Neural crest cell (in vitro differentiated cells): ENCODE measurements at regions not wholly inside any gene's neighbourhood (a gene's known extent, or its start where the extent isn't known, plus 50 kb on each side); places are given as distances from the start of the nearest gene placed in this dataset.

ENCODE experiments used
- DNase-seq: peaks from one replicate; pipeline ENCODE4 v3.0.0; 2021; ENCODE audit warnings: low read depth, mixed read lengths, low spot score
- H3K27ac Mint-ChIP-seq: one replicate; pipeline ENCODE4 v1.8.0; 2021; ENCODE audit warnings: mild to moderate bottlenecking, mixed read lengths; ENCODE audit not compliant: unreplicated experiment
- H3K27me3 Mint-ChIP-seq: 2 replicates; pipeline ENCODE4 v1.8.0; 2021; ENCODE audit warnings: low read depth, mild to moderate bottlenecking, mixed read lengths
- H3K36me3 Mint-ChIP-seq: 2 replicates; pipeline ENCODE4 v1.8.0; 2021; ENCODE audit warnings: low read depth, mild to moderate bottlenecking, mixed read lengths
- H3K4me1 Mint-ChIP-seq: 2 replicates; pipeline ENCODE4 v1.8.0; 2021; ENCODE audit warnings: mixed read lengths
- H3K4me3 Mint-ChIP-seq: one replicate; pipeline ENCODE4 v1.8.0; 2021; ENCODE audit warnings: mild to moderate bottlenecking, mixed read lengths
- H3K9me3 Mint-ChIP-seq: 2 replicates; pipeline ENCODE4 v1.8.0; 2021; ENCODE audit warnings: mixed read lengths
- CTCF ChIP-seq: fragments of 200-600 bp; sonication (generic); conservative IDR thresholded peaks from 2 replicates; pipeline ENCODE4 v1.5.0; 2021; ENCODE audit warnings: antibody characterized with exemption, mild to moderate bottlenecking

DNA sequence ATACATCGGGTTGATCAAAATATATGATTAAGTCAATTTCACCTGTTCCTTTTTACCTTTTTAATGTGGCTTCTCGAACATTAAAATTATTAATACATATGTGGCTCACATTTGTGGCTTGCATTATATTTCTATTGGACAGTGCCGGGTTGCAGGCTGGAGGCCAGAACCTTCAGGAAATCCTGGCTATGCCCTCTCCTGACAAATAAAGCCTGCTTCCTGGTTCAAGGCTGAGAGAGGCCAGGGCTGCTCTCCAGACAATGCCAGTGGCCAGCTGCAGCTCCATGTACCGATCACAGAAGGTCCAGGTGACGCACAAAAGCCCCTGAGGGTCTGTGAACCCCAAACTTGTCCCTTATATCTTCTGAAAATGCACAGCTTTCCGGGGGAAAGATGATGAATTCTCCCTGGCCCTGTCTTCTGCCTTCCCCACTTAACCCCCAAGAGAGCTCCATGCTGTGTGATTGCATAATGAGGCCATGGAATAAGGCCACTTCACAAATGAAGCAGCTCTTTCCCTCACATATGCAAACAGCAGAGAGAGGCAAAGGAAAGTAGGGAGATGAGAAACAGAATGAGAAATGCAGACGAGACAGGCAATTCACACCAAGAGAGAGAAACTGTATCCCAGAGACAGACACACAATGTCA lies 241.2 kb downstream of the BCOR start:
- Mint-ChIP-seq H3K9me3 (no peaks in the 10 kb centered on the region), H3K4me1 (peaks cover 47% of the 10 kb centered on the region), H3K27ac (no peak overlapping the region), H3K36me3 (no peaks in the 10 kb centered on the region), H3K4me3 (no peak overlapping the region), H3K27me3 (no peaks in the 10 kb centered on the region)
- TF ChIP-seq CTCF, result no peak
- no peak for DNase-seq

- no peak for DNase-seq
- Mint-ChIP-seq H3K4me1 (peaks cover 38% of the 10 kb centered on the region), H3K36me3 (no peaks in the 10 kb centered on the region), H3K9me3 (no peaks in the 10 kb centered on the region), H3K27ac (no peak overlapping the region), H3K27me3 (no peaks in the 10 kb centered on the region), H3K4me3 (no peak overlapping the region)
- TF ChIP-seq CTCF, result no peak
Observed at GRCh38 chrX:39857780-39858179, 240.0 kb downstream of the BCOR start.

GRCh38 chrX:39859991-39860861 lies 237.5 kb downstream of the BCOR start:
- H3K4me3 Mint-ChIP-seq, result no peak overlapping the region
- no peak for DNase-seq
- H3K9me3 Mint-ChIP-seq, result peaks cover 2% of the 10 kb centered on the region

GRCh38 chrX:39862963-39863362 lies 234.8 kb downstream of the BCOR start:
- Mint-ChIP-seq H3K4me3 (no peak overlapping the region), H3K27me3 (no peaks in the 10 kb centered on the region), H3K27ac (no peak overlapping the region), H3K4me1 (peaks cover 28% of the 10 kb centered on the region), H3K9me3 (peaks cover 4% of the 10 kb centered on the region), H3K36me3 (no peaks in the 10 kb centered on the region)
- no peak for DNase-seq
- no peak for TF ChIP-seq CTCF

More at GRCh38 chrX:39859991-39860861, 237.5 kb downstream of the BCOR start:
- Mint-ChIP-seq H3K36me3 (no peaks in the 10 kb centered on the region), H3K4me1 (peaks cover 25% of the 10 kb centered on the region), H3K27ac (no peak overlapping the region), H3K27me3 (no peaks in the 10 kb centered on the region)
- no peak for TF ChIP-seq CTCF

DNA sequence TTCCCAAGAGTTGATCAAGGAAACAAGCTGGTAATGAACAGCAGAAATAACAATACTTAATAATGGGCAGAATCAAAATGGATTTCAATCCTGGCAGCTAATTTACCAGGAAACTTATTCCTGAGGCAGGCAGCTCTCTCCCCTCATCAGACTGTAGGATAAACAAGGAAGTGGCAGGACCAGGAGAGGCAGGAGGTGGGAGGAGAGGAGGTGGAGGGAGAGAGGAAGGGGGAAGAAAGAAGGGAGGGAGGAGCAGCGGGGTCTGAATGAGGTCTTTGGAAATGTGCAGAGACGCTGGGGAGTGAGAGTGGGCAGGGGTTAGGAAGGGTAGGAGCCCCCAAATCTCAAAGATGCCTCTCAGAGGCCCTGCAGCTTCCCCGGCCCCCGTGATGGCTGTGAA lies 231.5 kb downstream of the BCOR start:
- H3K4me3 Mint-ChIP-seq, result no peak overlapping the region
- DNase-seq, result no peak
- TF ChIP-seq CTCF, result no peak
- H3K36me3 Mint-ChIP-seq, result peaks cover 2% of the 10 kb centered on the region
- peak overlapping the region; percentile 39 for H3K27ac Mint-ChIP-seq
- no peaks in the 10 kb centered on the region for H3K27me3 Mint-ChIP-seq
- peaks cover 4% of the 10 kb centered on the region for H3K9me3 Mint-ChIP-seq
- peaks cover 16% of the 10 kb centered on the region for H3K4me1 Mint-ChIP-seq
